ENCODE measurements at regions not wholly inside any gene's neighbourhood (a gene's known extent, or its start where the extent isn't known, plus 50 kb on each side); places are given as distances from the start of the nearest gene placed in this dataset.
"Not testable (repeated sequence)": the region's sequence is repeated elsewhere in the genome, so short reads cannot be mapped to it uniquely, and the experiment has no call there.

DNA sequence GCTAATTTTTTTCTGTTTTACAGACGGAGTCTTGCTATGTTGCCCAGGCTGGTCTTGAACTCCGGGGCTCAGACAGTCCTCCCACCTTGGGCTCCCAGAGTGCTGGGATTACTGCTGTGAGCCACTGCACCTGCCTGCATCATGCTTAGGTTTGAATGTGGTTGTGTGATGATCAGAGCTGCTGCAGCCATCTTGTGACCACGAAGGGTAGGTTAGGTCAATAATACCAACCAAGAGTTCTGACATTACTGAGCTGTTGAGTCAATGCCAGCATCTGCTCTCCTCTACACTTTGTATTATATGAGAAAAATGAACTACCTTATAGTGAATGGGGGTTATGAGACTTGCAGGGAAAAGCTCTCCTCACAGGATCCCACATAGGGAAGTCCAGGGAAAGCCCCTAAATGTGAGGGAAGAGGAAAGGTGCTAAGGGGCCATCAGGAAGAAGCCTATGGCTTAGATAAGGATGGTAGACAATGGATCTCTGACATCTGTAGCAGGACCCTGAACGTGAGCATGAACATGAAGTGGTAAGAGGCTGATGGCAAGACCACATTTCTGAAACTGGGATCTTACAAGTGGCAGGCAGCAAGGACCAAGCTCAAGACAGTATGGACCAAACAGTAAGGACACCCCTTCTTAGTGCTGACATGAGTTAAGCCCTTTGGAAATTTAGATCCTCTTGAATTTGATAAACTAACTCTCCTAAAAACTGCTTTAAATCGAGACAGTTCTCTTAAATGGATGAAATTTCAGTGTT is 75.7 kb upstream of the ZNF169 start:
- H3K4me3 ChIP-seq (ENCODE audit: low read depth in 1 of 5, low read length in 5 of 5), result no peak overlapping the region
- no peak overlapping the region for H3K9ac ChIP-seq (ENCODE audit: low read length in 5 of 5)
- no peaks in the 10 kb centered on the region for H3K9me3 ChIP-seq (ENCODE audit: control insufficient read depth in 5 of 5, low read length in 5 of 5)
- peaks cover 5 to 21% (median 20%) of the 10 kb centered on the region in 5 donors for H3K4me1 ChIP-seq (ENCODE audit: control insufficient read depth in 5 of 5, insufficient read depth in 5 of 5, low read length in 5 of 5)
- no peaks in the 10 kb centered on the region for H3K27me3 ChIP-seq (ENCODE audit: control insufficient read depth in 5 of 5, insufficient read depth in 4 of 5, low read length in 5 of 5)
- peaks cover 4 to 19% (median 17%) of the 10 kb centered on the region in 5 donors for H3K36me3 ChIP-seq (ENCODE audit: control insufficient read depth in 5 of 5, insufficient read depth in 5 of 5, low read length in 5 of 5)
- H3K27ac ChIP-seq (ENCODE audit: low read depth, low read length), result no peak overlapping the region

DNA sequence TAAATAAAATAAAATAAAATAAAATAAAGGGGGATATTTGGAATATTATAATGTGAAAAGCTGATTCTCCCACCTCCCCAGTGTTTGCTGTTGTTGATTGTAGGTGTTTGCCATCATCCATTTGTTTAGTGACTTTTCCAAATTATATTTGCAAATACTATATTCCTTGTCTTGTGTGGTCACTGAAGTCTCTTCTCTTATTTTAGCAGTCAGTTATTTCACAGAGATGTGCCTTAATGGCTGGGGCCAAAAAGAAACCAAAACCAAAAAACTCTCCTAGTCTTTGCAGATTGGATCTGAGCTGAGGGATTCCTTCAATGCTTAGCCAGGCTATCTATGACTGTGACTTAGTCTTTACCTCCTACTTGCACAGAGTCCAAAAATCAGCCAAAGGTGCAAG is 70.9 kb upstream of the ZNF169 start:
- no peak overlapping the region for H3K27ac ChIP-seq (ENCODE audit: low read depth, low read length)
- H3K36me3 ChIP-seq (ENCODE audit: control insufficient read depth in 5 of 5, insufficient read depth in 5 of 5, low read length in 5 of 5), result peaks cover 4 to 13% (median 10%) of the 10 kb centered on the region in 5 donors
- H3K4me3 ChIP-seq (ENCODE audit: low read depth in 1 of 5, low read length in 5 of 5), result no peak overlapping the region
- H3K4me1 ChIP-seq (ENCODE audit: control insufficient read depth in 5 of 5, insufficient read depth in 5 of 5, low read length in 5 of 5), result peaks cover 0 to under 1% (median 0%) of the 10 kb centered on the region in 5 donors
- no peak overlapping the region for H3K9ac ChIP-seq (ENCODE audit: low read length in 5 of 5)
- H3K27me3 ChIP-seq (ENCODE audit: control insufficient read depth in 5 of 5, insufficient read depth in 4 of 5, low read length in 5 of 5), result no peaks in the 10 kb centered on the region
- peaks cover 0 to 5% (median 0%) of the 10 kb centered on the region in 5 donors for H3K9me3 ChIP-seq (ENCODE audit: control insufficient read depth in 5 of 5, low read length in 5 of 5)

DNA sequence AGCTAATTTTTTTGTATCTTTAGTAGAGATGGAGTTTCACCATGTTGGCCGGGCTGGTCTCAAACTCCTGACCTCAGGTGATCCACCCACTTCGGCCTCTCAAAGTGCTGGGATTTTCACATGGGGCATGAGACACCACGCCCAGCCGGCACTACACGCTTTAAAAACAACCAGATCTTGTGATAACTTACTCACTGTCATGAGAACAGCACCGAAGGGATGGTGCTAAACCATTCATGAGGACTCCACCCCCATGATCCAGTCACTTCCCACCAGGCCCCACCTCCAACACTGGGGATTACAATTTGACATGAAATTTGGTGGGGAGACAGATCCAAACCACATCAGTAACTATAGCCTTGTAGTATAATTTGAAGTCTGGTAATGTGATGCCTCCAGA is 67.4 kb upstream of the ZNF169 start:
- H3K27ac ChIP-seq (ENCODE audit: low read depth, low read length); H3K9ac ChIP-seq (ENCODE audit: low read length in 5 of 5); H3K36me3 ChIP-seq (ENCODE audit: control insufficient read depth in 5 of 5, insufficient read depth in 5 of 5, low read length in 5 of 5); H3K27me3 ChIP-seq (ENCODE audit: control insufficient read depth in 5 of 5, insufficient read depth in 4 of 5, low read length in 5 of 5); H3K4me1 ChIP-seq (ENCODE audit: control insufficient read depth in 5 of 5, insufficient read depth in 5 of 5, low read length in 5 of 5); H3K4me3 ChIP-seq (ENCODE audit: low read depth in 1 of 5, low read length in 5 of 5): not testable (repeated sequence)
- H3K9me3 ChIP-seq (ENCODE audit: control insufficient read depth in 5 of 5, low read length in 5 of 5), result peaks cover 0 to 14% (median 11%) of the 10 kb centered on the region in 5 donors

DNA sequence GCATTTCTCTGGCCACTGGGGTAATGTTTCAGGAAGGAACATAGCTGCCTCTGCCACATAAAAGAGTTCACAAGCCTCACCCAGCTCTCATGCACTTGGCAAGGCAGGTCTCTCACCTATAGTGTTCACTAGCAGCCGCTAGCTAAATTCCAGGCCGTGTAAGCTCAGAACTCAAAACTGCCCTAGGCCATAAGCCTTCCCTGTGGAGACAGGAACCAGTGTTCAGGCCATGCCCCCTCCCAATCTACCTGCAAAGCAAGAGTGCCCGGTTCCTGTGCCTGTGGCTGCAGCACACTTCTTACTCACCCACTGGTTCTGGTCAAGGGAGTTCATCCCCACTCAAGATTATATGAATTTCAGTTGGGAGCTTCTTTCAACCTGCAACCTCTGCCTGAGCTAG is 60.7 kb upstream of the ZNF169 start:
- H3K4me3 ChIP-seq (ENCODE audit: low read depth in 1 of 5, low read length in 5 of 5), result no peak overlapping the region
- H3K36me3 ChIP-seq (ENCODE audit: control insufficient read depth in 5 of 5, insufficient read depth in 5 of 5, low read length in 5 of 5), result peaks cover 3 to 15% (median 6%) of the 10 kb centered on the region in 5 donors
- H3K4me1 ChIP-seq (ENCODE audit: control insufficient read depth in 5 of 5, insufficient read depth in 5 of 5, low read length in 5 of 5), result no peaks in the 10 kb centered on the region
- no peaks in the 10 kb centered on the region for H3K27me3 ChIP-seq (ENCODE audit: control insufficient read depth in 5 of 5, insufficient read depth in 4 of 5, low read length in 5 of 5)
- H3K9me3 ChIP-seq (ENCODE audit: control insufficient read depth in 5 of 5, low read length in 5 of 5), result peaks cover 0 to 12% (median 6%) of the 10 kb centered on the region in 5 donors
- H3K9ac ChIP-seq (ENCODE audit: low read length in 5 of 5), result no peak overlapping the region
- H3K27ac ChIP-seq (ENCODE audit: low read depth, low read length), result no peak overlapping the region

GRCh38 chr9:94199776-94200175 is 59.3 kb upstream of the ZNF169 start:
- H3K27me3 ChIP-seq (ENCODE audit: control insufficient read depth in 5 of 5, insufficient read depth in 4 of 5, low read length in 5 of 5), result no peaks in the 10 kb centered on the region
- H3K4me3 ChIP-seq (ENCODE audit: low read depth in 1 of 5, low read length in 5 of 5), result no peak overlapping the region
- H3K4me1 ChIP-seq (ENCODE audit: control insufficient read depth in 5 of 5, insufficient read depth in 5 of 5, low read length in 5 of 5), result no peaks in the 10 kb centered on the region
- no peak overlapping the region for H3K9ac ChIP-seq (ENCODE audit: low read length in 5 of 5)
- peaks cover 0 to 14% (median 6%) of the 10 kb centered on the region in 5 donors for H3K9me3 ChIP-seq (ENCODE audit: control insufficient read depth in 5 of 5, low read length in 5 of 5)
- H3K27ac ChIP-seq (ENCODE audit: low read depth, low read length), result no peak overlapping the region
- H3K36me3 ChIP-seq (ENCODE audit: control insufficient read depth in 5 of 5, insufficient read depth in 5 of 5, low read length in 5 of 5), result peaks cover 3 to 15% (median 6%) of the 10 kb centered on the region in 5 donors

GRCh38 chr9:94204174-94204573 is 54.9 kb upstream of the ZNF169 start:
- Histone ChIP-seq H3K27ac (ENCODE audit: low read depth, low read length) (no peak overlapping the region), H3K9ac (ENCODE audit: low read length in 5 of 5) (no peak overlapping the region), H3K9me3 (ENCODE audit: control insufficient read depth in 5 of 5, low read length in 5 of 5) (peaks cover 0 to 6% (median 0%) of the 10 kb centered on the region in 5 donors), H3K4me1 (ENCODE audit: control insufficient read depth in 5 of 5, insufficient read depth in 5 of 5, low read length in 5 of 5) (no peaks in the 10 kb centered on the region), H3K27me3 (ENCODE audit: control insufficient read depth in 5 of 5, insufficient read depth in 4 of 5, low read length in 5 of 5) (no peaks in the 10 kb centered on the region), H3K4me3 (ENCODE audit: low read depth in 1 of 5, low read length in 5 of 5) (no peak overlapping the region), H3K36me3 (ENCODE audit: control insufficient read depth in 5 of 5, insufficient read depth in 5 of 5, low read length in 5 of 5) (peaks cover 0 to 4% (median 0%) of the 10 kb centered on the region in 5 donors)

DNA sequence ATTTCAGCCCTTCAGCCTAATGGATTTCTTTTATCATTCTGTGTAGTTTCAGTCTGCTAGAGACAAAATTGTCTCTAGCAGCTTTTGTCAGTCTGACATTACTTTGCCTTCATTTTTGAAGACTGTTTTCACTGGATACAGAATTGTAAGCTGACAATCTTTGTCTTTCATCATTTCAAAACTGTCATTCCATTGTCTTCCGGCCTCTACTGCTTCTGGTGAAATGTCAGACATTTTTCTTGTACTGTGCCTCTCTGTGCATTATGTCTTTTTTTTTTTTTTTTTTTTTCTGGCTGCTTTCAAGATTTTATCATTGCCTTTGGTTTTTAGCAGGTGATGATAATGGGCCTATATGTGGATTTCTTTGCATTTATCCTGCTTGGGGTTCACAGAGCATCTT is 51.3 kb upstream of the ZNF169 start:
- no peak overlapping the region for H3K4me3 ChIP-seq (ENCODE audit: low read depth in 1 of 5, low read length in 5 of 5)

More for the DNA sequence above, 51.3 kb upstream of the ZNF169 start:
- Histone ChIP-seq H3K36me3 (ENCODE audit: control insufficient read depth in 5 of 5, insufficient read depth in 5 of 5, low read length in 5 of 5) (no peaks in the 10 kb centered on the region), H3K9me3 (ENCODE audit: control insufficient read depth in 5 of 5, low read length in 5 of 5) (peaks cover 0 to 6% (median 0%) of the 10 kb centered on the region in 5 donors), H3K9ac (ENCODE audit: low read length in 5 of 5) (no peak overlapping the region), H3K27ac (ENCODE audit: low read depth, low read length) (no peak overlapping the region), H3K4me1 (ENCODE audit: control insufficient read depth in 5 of 5, insufficient read depth in 5 of 5, low read length in 5 of 5) (no peaks in the 10 kb centered on the region), H3K27me3 (ENCODE audit: control insufficient read depth in 5 of 5, insufficient read depth in 4 of 5, low read length in 5 of 5) (no peaks in the 10 kb centered on the region)
